OCI-LY7 (cell line): ENCODE measurements at regions not wholly inside any gene's neighbourhood (a gene's known extent, or its start where the extent isn't known, plus 50 kb on each side); places are given as distances from the start of the nearest gene placed in this dataset.

Experiments
- CTCF ChIP-seq: fragments of 200-600 bp; sonication (generic); conservative IDR thresholded peaks from 2 replicates; pipeline ENCODE4 v1.5.1; 2014; ENCODE audit warnings: mild to moderate bottlenecking, antibody characterized with exemption, low read length, moderate library complexity, mixed read lengths
- EZH2phosphoT487 ChIP-seq: fragments of 200-600 bp; sonication (generic); IDR thresholded peaks from 2 replicates; pipeline ENCODE4 v1.6.1; 2018; ENCODE audit warnings: low read depth, borderline replicate concordance, mild to moderate bottlenecking, mixed run types, antibody characterized with exemption, low read length, moderate library complexity, mixed read lengths

- TF ChIP-seq CTCF: no peak
- TF ChIP-seq EZH2phosphoT487: no peak
These were observed 571.0 kb downstream of the TSN start for GRCh38 chr2:122326471-122326870.
